ENCODE measurements at regions not wholly inside any gene's neighbourhood (a gene's known extent, or its start where the extent isn't known, plus 50 kb on each side); places are given as distances from the start of the nearest gene placed in this dataset.

GRCh38 chr14:85291731-85292130 lies 238.2 kb upstream of the FLRT2 start:
- no peak overlapping the region for H3K27ac Mint-ChIP-seq
- peaks cover 0 to 6% of the 10 kb centered on the region in 2 donors for H3K9me3 Mint-ChIP-seq
- DNase-seq (no peak), ATAC-seq (no peak)
- peaks cover 0 to 5% of the 10 kb centered on the region in 2 donors for H3K4me1 Mint-ChIP-seq
- Histone ChIP-seq H3K4me3 (ENCODE audit: low read length) (no peak overlapping the region), H3K36me3 (ENCODE audit: control insufficient read depth, insufficient read depth, low read length) (no peaks in the 10 kb centered on the region), H3K9me3 (ENCODE audit: control insufficient read depth, insufficient read depth, low read length) (no peaks in the 10 kb centered on the region), H3K27ac (ENCODE audit: low read length) (no peak overlapping the region), H3K27me3 (ENCODE audit: control insufficient read depth, insufficient read depth, low read length) (no peaks in the 10 kb centered on the region), H3K4me1 (ENCODE audit: control insufficient read depth, insufficient read depth, low read length) (no peaks in the 10 kb centered on the region)
- H3K36me3 Mint-ChIP-seq, result no peaks in the 10 kb centered on the region
- intact Hi-C loops (cut with micrococcal nuclease), result no loop called here
- no peak overlapping the region for H3K4me3 Mint-ChIP-seq
- TF ChIP-seq CTCF (IDR thresholded peaks at IDR 0.05), result no peak
- peaks cover 0 to 3% of the 10 kb centered on the region in 2 donors for H3K27me3 Mint-ChIP-seq (ENCODE audit: low read depth in 2 of 2)
- WGBS (ENCODE audit: insufficient coverage), result 98% methylated on average over 3 of the region's 3 CpGs

GRCh38 chr14:85293612-85294234 lies 236.2 kb upstream of the FLRT2 start:
- ATAC-seq, result no peak
- 45% methylated on average over 4 of the region's 6 CpGs for whole genome bisulfite sequencing (ENCODE audit: insufficient coverage)
- peaks cover 0 to 3% of the 10 kb centered on the region in 2 donors for H3K27me3 Mint-ChIP-seq (ENCODE audit: low read depth in 2 of 2)

GRCh38 chr14:85295318-85295717 lies 234.6 kb upstream of the FLRT2 start:
- no peak for TF ChIP-seq CTCF (IDR thresholded peaks at IDR 0.05)
- Histone ChIP-seq H3K9me3 (ENCODE audit: control insufficient read depth, insufficient read depth, low read length) (no peaks in the 10 kb centered on the region), H3K4me3 (ENCODE audit: low read length) (no peak overlapping the region), H3K27me3 (ENCODE audit: control insufficient read depth, insufficient read depth, low read length) (no peaks in the 10 kb centered on the region), H3K36me3 (ENCODE audit: control insufficient read depth, insufficient read depth, low read length) (no peaks in the 10 kb centered on the region), H3K27ac (ENCODE audit: low read length) (no peak overlapping the region), H3K4me1 (ENCODE audit: control insufficient read depth, insufficient read depth, low read length) (no peaks in the 10 kb centered on the region)
- peaks cover 0 to 3% of the 10 kb centered on the region in 2 donors for H3K27me3 Mint-ChIP-seq (ENCODE audit: low read depth in 2 of 2)
- no peak overlapping the region for H3K27ac Mint-ChIP-seq
- WGBS (ENCODE audit: insufficient coverage), result 100% methylated on average over 1 of the region's 1 CpG
- no peaks in the 10 kb centered on the region for H3K36me3 Mint-ChIP-seq
- intact Hi-C loops (cut with micrococcal nuclease), result no loop called here
- H3K9me3 Mint-ChIP-seq, result no peaks in the 10 kb centered on the region
- H3K4me1 Mint-ChIP-seq, result peaks cover 0 to 6% of the 10 kb centered on the region in 2 donors
- DNase-seq (no peak), ATAC-seq (no peak)
- no peak overlapping the region for H3K4me3 Mint-ChIP-seq

More at GRCh38 chr14:85293612-85294234, 236.2 kb upstream of the FLRT2 start:
- intact Hi-C loops (cut with micrococcal nuclease), result no loop called here
- Histone ChIP-seq H3K4me3 (ENCODE audit: low read length) (no peak overlapping the region), H3K27me3 (ENCODE audit: control insufficient read depth, insufficient read depth, low read length) (no peaks in the 10 kb centered on the region), H3K4me1 (ENCODE audit: control insufficient read depth, insufficient read depth, low read length) (no peaks in the 10 kb centered on the region), H3K36me3 (ENCODE audit: control insufficient read depth, insufficient read depth, low read length) (no peaks in the 10 kb centered on the region), H3K9me3 (ENCODE audit: control insufficient read depth, insufficient read depth, low read length) (no peaks in the 10 kb centered on the region), H3K27ac (ENCODE audit: low read length) (no peak overlapping the region)
- Mint-ChIP-seq H3K4me1 (peaks cover 0 to 6% of the 10 kb centered on the region in 2 donors), H3K27ac (no peak overlapping the region), H3K36me3 (no peaks in the 10 kb centered on the region), H3K4me3 (no peak overlapping the region), H3K9me3 (no peaks in the 10 kb centered on the region)
- TF ChIP-seq CTCF (IDR thresholded peaks at IDR 0.05), result no peak
- no peak for DNase-seq

Measured in natural killer cell (primary cell).